B cell (primary cell): ENCODE measurements at regions not wholly inside any gene's neighbourhood (a gene's known extent, or its start where the extent isn't known, plus 50 kb on each side); places are given as distances from the start of the nearest gene placed in this dataset.

ENCODE experiments used
- ATAC-seq: fragments of 200-7000 bp; cut with Tn5 transposase; one replicate; pipeline ENCODE4 v1.10.0; 2021; ENCODE audit warnings: low read depth, mild to moderate bottlenecking, moderate number of reproducible peaks, moderate library complexity
- CTCF ChIA-PET: fragments of 350-600 bp; sonication (Branson Sonifier 250); formaldehyde crosslinking; loops from one replicate; lab custom pipeline; 2021; ENCODE audit warnings: antibody characterized with exemption, inconsistent platforms; lab: Charles Lee
- POLR2A ChIA-PET: fragments of 350-600 bp; sonication (Branson Sonifier 250); formaldehyde crosslinking; loops from one replicate; lab custom pipeline; 2021; ENCODE audit warnings: antibody characterized with exemption; lab: Charles Lee
- DNase-seq: peaks from one replicate; pipeline ENCODE4 v3.0.0; 2013
- H2AFZ ChIP-seq: 2 replicates; pipeline ENCODE4 v1.6.1; 2012; ENCODE audit warnings: mild to moderate bottlenecking, low read depth, low read length; ENCODE audit not compliant: insufficient read depth, poor library complexity, severe bottlenecking
- H3K27ac ChIP-seq, 2 donors: 1 replicate in 1 of 2; 2 replicates in 1 of 2; pipeline ENCODE4 v1.5.1; 2012 to 2013; ENCODE audit warnings: low read length in 2 of 2, mild to moderate bottlenecking in 2 of 2, moderate library complexity in 1 of 2
- H3K27me3 ChIP-seq, 4 experiments: fragments of 200-600 bp in 1 of 4; sonication (generic) in 1 of 4; replicated peaks in 1 of 4; 1 replicate in 2 of 4; 2 replicates in 2 of 4; pipeline versions ENCODE4 v1.6.1 to v1.7.0; 2013 to 2016; ENCODE audit warnings: low read length in 3 of 4, mild to moderate bottlenecking in 2 of 4, mixed read lengths in 1 of 4, moderate library complexity in 1 of 4; ENCODE audit not compliant: insufficient read depth in 4 of 4, control insufficient read depth in 3 of 4; ENCODE audit errors: control extremely low read depth in 1 of 4
- H3K36me3 ChIP-seq, 2 experiments: replicated peaks in 1 of 2; 1 replicate in 1 of 2; 2 replicates in 1 of 2; pipeline versions ENCODE4 v1.6.1 to v1.7.1; 2013; ENCODE audit warnings: low read length in 1 of 2; ENCODE audit not compliant: insufficient read depth in 2 of 2, control insufficient read depth in 1 of 2; ENCODE audit errors: control extremely low read depth in 1 of 2, extremely low read depth in 1 of 2
- H3K4me1 ChIP-seq, 2 donors: fragments of 200-600 bp in 1 of 2; sonication (generic) in 1 of 2; 1 replicate in 1 of 2; 2 replicates in 1 of 2; pipeline versions ENCODE4 v1.5.1 to v1.6.1; 2013 to 2017; ENCODE audit warnings: low read length in 2 of 2; ENCODE audit not compliant: control insufficient read depth in 2 of 2, insufficient read depth in 2 of 2
- H3K4me2 ChIP-seq: replicated peaks from 2 replicates; pipeline ENCODE3; 2012; ENCODE audit warnings: mild to moderate bottlenecking, low read depth, low read length; ENCODE audit not compliant: poor library complexity, severe bottlenecking
- H3K4me3 ChIP-seq, 5 experiments: fragments of 200-600 bp in 1 of 5; sonication (generic) in 1 of 5; 1 replicate in 3 of 5; 2 replicates in 2 of 5; pipeline versions ENCODE4 v1.5.1 to v1.7.0; 2011 to 2016; ENCODE audit warnings: low read length in 4 of 5, mild to moderate bottlenecking in 4 of 5, low read depth in 2 of 5, control low read depth in 1 of 5, moderate library complexity in 1 of 5; ENCODE audit not compliant: insufficient read depth in 1 of 5; ENCODE audit errors: control extremely low read depth in 1 of 5, extremely low read depth in 1 of 5
- H3K79me2 ChIP-seq: fragments of 200-600 bp; sonication (generic); one replicate; pipeline ENCODE4 v1.6.0; 2016; ENCODE audit warnings: low read length; ENCODE audit not compliant: control insufficient read depth, insufficient read depth
- H3K9ac ChIP-seq: fragments of 200-600 bp; sonication (generic); 2 replicates; pipeline ENCODE4 v1.6.1; 2017; ENCODE audit warnings: mild to moderate bottlenecking, low read length, moderate library complexity
- H3K9me3 ChIP-seq, 3 donors: one replicate each; pipeline versions ENCODE4 v1.6.1 to v1.7.1; 2013; ENCODE audit warnings: low read length in 2 of 3; ENCODE audit not compliant: control insufficient read depth in 2 of 3, insufficient read depth in 1 of 3; ENCODE audit errors: control extremely low read depth in 1 of 3
- H4K20me1 ChIP-seq: 2 replicates; pipeline ENCODE4 v1.6.0; 2012; ENCODE audit warnings: mild to moderate bottlenecking, low read length; ENCODE audit not compliant: insufficient read depth, control insufficient read depth, poor library complexity, severe bottlenecking
- H3K27ac Mint-ChIP-seq: one replicate; pipeline ENCODE4 v1.8.0; 2021; ENCODE audit warnings: mixed read lengths
- H3K27me3 Mint-ChIP-seq: one replicate; pipeline ENCODE4 v1.8.0; 2021; ENCODE audit warnings: mixed read lengths
- H3K4me1 Mint-ChIP-seq: one replicate; pipeline ENCODE4 v1.8.0; 2021; ENCODE audit warnings: mixed read lengths
- H3K4me3 Mint-ChIP-seq: one replicate; pipeline ENCODE4 v1.8.0; 2021; ENCODE audit warnings: mixed read lengths
- H3K9me3 Mint-ChIP-seq: one replicate; pipeline ENCODE4 v1.8.0; 2022; ENCODE audit warnings: mixed read lengths; ENCODE audit not compliant: insufficient read depth
- EZH2 ChIP-seq: IDR thresholded peaks from 2 replicates; pipeline ENCODE4 v1.6.1; 2012; ENCODE audit warnings: borderline replicate concordance, low read depth, mild to moderate bottlenecking, moderate library complexity, low read length; ENCODE audit not compliant: insufficient read depth, poor library complexity, severe bottlenecking
- WGBS: methylation state at CpG from one replicate; pipeline ENCODE4 v1.1.5; 2013; ENCODE audit warnings: missing lambda C conversion rate; ENCODE audit not compliant: insufficient coverage; 5-methylcytosine and 5-hydroxymethylcytosine counted together
- intact Hi-C: fragments of 100-400 bp; cut with micrococcal nuclease; formaldehyde crosslinking; loops from one replicate; pipeline ENCODE4 v1.10.0; 2022
- TF ChIP-seq, protein P1 (sequence below): fragments of 200-600 bp; IDR thresholded peaks from one replicate; pipeline ENCODE4 v1.8.0; 2022; ENCODE audit warnings: antibody characterized with exemption, mild to moderate bottlenecking

DNA sequence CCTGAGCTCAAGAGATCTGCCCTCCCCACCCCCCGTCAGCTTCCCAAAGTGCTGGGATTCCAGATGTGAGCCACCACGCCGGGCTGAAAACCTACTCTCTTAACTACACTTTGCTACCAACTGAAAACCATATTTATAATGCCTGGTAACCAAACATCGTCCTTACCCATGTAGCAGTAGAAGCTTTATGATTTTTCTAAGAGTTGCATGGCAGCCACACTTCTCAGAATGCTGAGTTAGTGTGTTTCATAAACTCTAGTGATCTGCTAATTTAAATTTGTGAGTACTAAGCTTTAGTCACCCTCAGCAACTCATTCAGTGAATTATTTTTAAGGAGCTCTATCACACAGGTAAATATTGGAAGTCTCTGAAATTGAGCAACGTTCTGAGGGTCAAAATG is 478.4 kb downstream of the KDM4C start:
- Histone ChIP-seq H3K9me3 (peaks cover 0 to 6% (median 2%) of the 10 kb centered on the region in 3 donors), H3K27ac (no peak overlapping the region), H2AFZ (no peak overlapping the region), H3K4me3 (no peak overlapping the region), H3K4me1 (no peaks in the 10 kb centered on the region), H3K4me2 (no peak overlapping the region), H3K36me3 (no peaks in the 10 kb centered on the region), H4K20me1 (no peaks in the 10 kb centered on the region), H3K27me3 (no peaks in the 10 kb centered on the region), H3K79me2 (no peaks in the 10 kb centered on the region), H3K9ac (no peak overlapping the region)
- ChIA-PET CTCF (no interaction called here), POLR2A (no interaction called here)
- no peaks in the 10 kb centered on the region for H3K4me1 Mint-ChIP-seq
- peaks cover 13% of the 10 kb centered on the region for H3K27me3 Mint-ChIP-seq
- TF ChIP-seq, protein P1, sequence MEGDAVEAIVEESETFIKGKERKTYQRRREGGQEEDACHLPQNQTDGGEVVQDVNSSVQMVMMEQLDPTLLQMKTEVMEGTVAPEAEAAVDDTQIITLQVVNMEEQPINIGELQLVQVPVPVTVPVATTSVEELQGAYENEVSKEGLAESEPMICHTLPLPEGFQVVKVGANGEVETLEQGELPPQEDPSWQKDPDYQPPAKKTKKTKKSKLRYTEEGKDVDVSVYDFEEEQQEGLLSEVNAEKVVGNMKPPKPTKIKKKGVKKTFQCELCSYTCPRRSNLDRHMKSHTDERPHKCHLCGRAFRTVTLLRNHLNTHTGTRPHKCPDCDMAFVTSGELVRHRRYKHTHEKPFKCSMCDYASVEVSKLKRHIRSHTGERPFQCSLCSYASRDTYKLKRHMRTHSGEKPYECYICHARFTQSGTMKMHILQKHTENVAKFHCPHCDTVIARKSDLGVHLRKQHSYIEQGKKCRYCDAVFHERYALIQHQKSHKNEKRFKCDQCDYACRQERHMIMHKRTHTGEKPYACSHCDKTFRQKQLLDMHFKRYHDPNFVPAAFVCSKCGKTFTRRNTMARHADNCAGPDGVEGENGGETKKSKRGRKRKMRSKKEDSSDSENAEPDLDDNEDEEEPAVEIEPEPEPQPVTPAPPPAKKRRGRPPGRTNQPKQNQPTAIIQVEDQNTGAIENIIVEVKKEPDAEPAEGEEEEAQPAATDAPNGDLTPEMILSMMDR: no peak
- ATAC-seq: no peak
- no peaks in the 10 kb centered on the region for H3K9me3 Mint-ChIP-seq
- H3K27ac Mint-ChIP-seq: no peak overlapping the region
- no peak overlapping the region for H3K4me3 Mint-ChIP-seq
- DNase-seq: no peak
- WGBS: 88% methylated on average over 1 of the region's 5 CpGs
- intact Hi-C loops: no loop called here

DNA sequence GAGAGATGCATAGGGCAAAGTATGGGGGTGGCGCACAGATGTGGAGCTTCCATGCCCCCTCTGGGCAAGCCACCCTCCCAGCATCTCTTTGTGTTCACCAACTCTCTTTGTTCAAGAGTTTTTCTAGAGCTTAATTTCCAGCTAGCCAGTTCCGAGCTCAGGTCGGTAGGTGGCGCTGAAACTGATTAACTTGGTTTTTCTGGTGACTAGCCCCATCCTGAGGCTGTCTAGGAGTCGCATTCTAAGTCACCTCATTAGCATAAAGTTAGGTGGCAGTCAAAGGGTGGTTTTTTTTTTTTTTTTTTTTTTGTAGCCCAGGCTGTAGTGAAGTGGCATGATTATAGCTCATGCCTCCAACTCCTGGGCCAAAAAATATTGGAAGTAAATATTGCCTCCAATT is 476.4 kb downstream of the KDM4C start:
- Histone ChIP-seq H3K4me3 (no peak overlapping the region), H3K9ac (no peak overlapping the region), H3K36me3 (no peaks in the 10 kb centered on the region), H4K20me1 (no peaks in the 10 kb centered on the region), H3K27me3 (no peaks in the 10 kb centered on the region), H3K27ac (no peak overlapping the region), H2AFZ (no peak overlapping the region), H3K4me1 (no peaks in the 10 kb centered on the region), H3K9me3 (no peaks in the 10 kb centered on the region), H3K79me2 (no peaks in the 10 kb centered on the region), H3K4me2 (no peak overlapping the region)
- peaks cover 21% of the 10 kb centered on the region for H3K27me3 Mint-ChIP-seq
- POLR2A ChIA-PET: no interaction called here
- no peak overlapping the region for H3K27ac Mint-ChIP-seq
- no peak for TF ChIP-seq EZH2
- TF ChIP-seq, protein P1: peak; percentile 21
- H3K4me3 Mint-ChIP-seq: no peak overlapping the region
- DNase-seq: peak; percentile 7
- 94% methylated on average over 3 of the region's 5 CpGs for WGBS
- no peak for ATAC-seq
- CTCF ChIA-PET: interaction anchor here (0.6 to 0.7 kb wide), 2 partner anchors 60 to 169 kb away, joined by 3 read pairs; no protein-coding TSS in a partner anchor
- intact Hi-C loops: no loop called here
- H3K4me1 Mint-ChIP-seq: no peaks in the 10 kb centered on the region
- no peaks in the 10 kb centered on the region for H3K9me3 Mint-ChIP-seq
